GM23248 (cell line): ENCODE measurements at regions not wholly inside any gene's neighbourhood (a gene's known extent, or its start where the extent isn't known, plus 50 kb on each side); places are given as distances from the start of the nearest gene placed in this dataset. TPM values are rescaled to one million over a fixed set of nuclear protein-coding genes. Genes with fewer than 3 reads are reported as not detected.
"Not testable (repeated sequence)": the region's sequence is repeated elsewhere in the genome, so short reads cannot be mapped to it uniquely, and the experiment has no call there.

Source experiments
- DNase-seq: peaks from one replicate; pipeline ENCODE4 v3.0.0-alpha.2; 2015
- H2AFZ ChIP-seq: fragments of 200-600 bp; sonication (generic); 2 replicates; pipeline ENCODE4 v1.6.1; 2016; ENCODE audit warnings: antibody characterized with exemption
- H3F3A ChIP-seq: fragments of 200-600 bp; sonication (generic); 2 replicates; pipeline ENCODE4 v1.6.1; 2016; ENCODE audit warnings: mild to moderate bottlenecking, antibody characterized with exemption, mixed run types; ENCODE audit not compliant: insufficient read depth
- H3K27ac ChIP-seq: fragments of 200-600 bp; sonication (generic); 2 replicates; pipeline ENCODE4 v1.5.1; 2016; ENCODE audit warnings: mild to moderate bottlenecking
- H3K27me3 ChIP-seq: fragments of 200-600 bp; sonication (generic); replicated peaks from 2 replicates; pipeline ENCODE4 v1.6.1; 2016; ENCODE audit warnings: mild to moderate bottlenecking; ENCODE audit not compliant: insufficient read depth
- H3K36me3 ChIP-seq: fragments of 200-600 bp; sonication (generic); 2 replicates; pipeline ENCODE4 v1.6.1; 2016; ENCODE audit warnings: low read depth, mild to moderate bottlenecking
- H3K4me1 ChIP-seq: fragments of 200-600 bp; sonication (generic); 2 replicates; pipeline ENCODE4 v1.6.1; 2016; ENCODE audit warnings: mild to moderate bottlenecking; ENCODE audit not compliant: insufficient read depth
- H3K4me2 ChIP-seq: fragments of 200-600 bp; sonication (generic); one replicate; pipeline ENCODE4 v1.6.1; 2016; ENCODE audit warnings: mild to moderate bottlenecking; ENCODE audit not compliant: unreplicated experiment
- H3K4me3 ChIP-seq: fragments of 200-600 bp; sonication (generic); 2 replicates; pipeline ENCODE4 v1.5.1; 2016; ENCODE audit warnings: mild to moderate bottlenecking
- H3K79me2 ChIP-seq: fragments of 200-600 bp; sonication (generic); 2 replicates; pipeline ENCODE4 v1.6.1; 2016; ENCODE audit warnings: mild to moderate bottlenecking; ENCODE audit not compliant: insufficient read depth
- H3K9ac ChIP-seq: fragments of 200-600 bp; sonication (generic); 2 replicates; pipeline ENCODE4 v1.6.1; 2016; ENCODE audit warnings: mild to moderate bottlenecking
- H3K9me2 ChIP-seq: fragments of 200-600 bp; sonication (generic); 2 replicates; pipeline ENCODE4 v1.6.1; 2016; ENCODE audit warnings: mixed run types, mild to moderate bottlenecking, moderate library complexity; ENCODE audit not compliant: insufficient read depth
- H3K9me3 ChIP-seq: fragments of 200-600 bp; sonication (generic); one replicate; pipeline ENCODE4 v1.6.1; 2017; ENCODE audit warnings: low read depth
- H4K20me1 ChIP-seq: fragments of 200-600 bp; sonication (generic); 2 replicates; pipeline ENCODE4 v1.6.0; 2016; ENCODE audit not compliant: insufficient read depth
- EZH2 ChIP-seq: fragments of 200-600 bp; sonication (generic); IDR thresholded peaks from 2 replicates; pipeline ENCODE4 v1.6.1; 2018; ENCODE audit warnings: antibody characterized with exemption, mild to moderate bottlenecking; ENCODE audit not compliant: insufficient read depth, poor library complexity, severe bottlenecking
- EZH2phosphoT487 ChIP-seq: fragments of 200-600 bp; sonication (generic); IDR thresholded peaks from 2 replicates; pipeline ENCODE4 v1.6.1; 2018; ENCODE audit warnings: antibody characterized with exemption, moderate library complexity, mild to moderate bottlenecking, low read depth; ENCODE audit not compliant: insufficient read depth
- WGBS, 2 experiments: methylation state at CpG; one replicate each; pipeline ENCODE4 v1.1.6; 2015 to 2017; ENCODE audit warnings: low lambda C conversion rate in 2 of 2, low coverage in 1 of 2; ENCODE audit errors: missing lambda C conversion rate in 2 of 2; 5-methylcytosine and 5-hydroxymethylcytosine counted together
- in situ Hi-C: fragments of 300-500 bp; cut with MboI; formaldehyde crosslinking; loops from 2 replicates; pipeline ENCODE4 v1.15.0; 2020
- small RNA-seq: library from RNA; depleted of rRNA; stranded (forward); fragments of <200 nt; gene quantifications from one replicate; pipeline ENCODE3, GENCODE V24; 2014; ENCODE audit warnings: low read depth, low replicate concordance

- Histone ChIP-seq H3K4me1 (no peaks in the 10 kb centered on the region), H3F3A (no peaks in the 10 kb centered on the region), H3K9me3 (no peaks in the 10 kb centered on the region), H3K27ac (no peak overlapping the region), H2AFZ (no peak overlapping the region), H4K20me1 (no peaks in the 10 kb centered on the region), H3K36me3 (no peaks in the 10 kb centered on the region), H3K27me3 (no peaks in the 10 kb centered on the region), H3K4me2 (no peak overlapping the region), H3K4me3 (no peak overlapping the region), H3K79me2 (no peaks in the 10 kb centered on the region), H3K9ac (no peak overlapping the region), H3K9me2 (no peaks in the 10 kb centered on the region)
- TF ChIP-seq EZH2 (no peak), EZH2phosphoT487 (no peak)
- WGBS, 2 experiments: 24 to 28% methylated on average over 7 of the region's 7 CpGs
- no peak for DNase-seq
- in situ Hi-C loops: no loop called here
These were observed 64.9 kb upstream of the MYO3A start for GRCh38 chr10:25869067-25869591.

GRCh38 chr10:25869609-25870008 is 64.4 kb upstream of the MYO3A start:
- Histone ChIP-seq H3F3A (no peaks in the 10 kb centered on the region), H3K36me3 (no peaks in the 10 kb centered on the region), H3K27ac (no peak overlapping the region), H3K9me2 (no peaks in the 10 kb centered on the region), H3K4me2 (no peak overlapping the region), H3K4me3 (no peak overlapping the region), H3K79me2 (no peaks in the 10 kb centered on the region), H3K9me3 (no peaks in the 10 kb centered on the region), H2AFZ (no peak overlapping the region), H4K20me1 (no peaks in the 10 kb centered on the region), H3K27me3 (no peaks in the 10 kb centered on the region), H3K9ac (no peak overlapping the region), H3K4me1 (no peaks in the 10 kb centered on the region)
- in situ Hi-C loops: no loop called here
- WGBS, 2 experiments: 17 to 26% methylated on average over 3 of the region's 3 CpGs
- TF ChIP-seq EZH2phosphoT487: no peak
- TF ChIP-seq EZH2: no peak
- DNase-seq: no peak

- in situ Hi-C loops, H3K4me3 ChIP-seq, H3F3A ChIP-seq, DNase-seq, H3K4me2 ChIP-seq, H3K79me2 ChIP-seq, H3K27me3 ChIP-seq, H2AFZ ChIP-seq, H3K9ac ChIP-seq, H3K4me1 ChIP-seq, H3K9me3 ChIP-seq, H3K9me2 ChIP-seq, H4K20me1 ChIP-seq, H3K27ac ChIP-seq, H3K36me3 ChIP-seq: not testable (repeated sequence)
- WGBS, 2 experiments: 5% methylated on average over 2 of the region's 2 CpGs
These were observed 59.6 kb upstream of the MYO3A start for GRCh38 chr10:25874402-25874801.

GRCh38 chr10:25875556-25876165 is 58.4 kb upstream of the MYO3A start:
- no peaks in the 10 kb centered on the region for H4K20me1 ChIP-seq
- in situ Hi-C loops: no loop called here

GRCh38 chr10:25877296-25877695 is 56.7 kb upstream of the MYO3A start:
- Histone ChIP-seq H3K9me3 (no peaks in the 10 kb centered on the region), H3K4me3 (no peak overlapping the region), H3K4me2 (no peak overlapping the region), H4K20me1 (no peaks in the 10 kb centered on the region), H3K4me1 (no peaks in the 10 kb centered on the region), H3K9me2 (no peaks in the 10 kb centered on the region), H3F3A (no peaks in the 10 kb centered on the region), H3K36me3 (no peaks in the 10 kb centered on the region), H3K9ac (no peak overlapping the region), H3K27me3 (no peaks in the 10 kb centered on the region), H2AFZ (no peak overlapping the region), H3K79me2 (no peaks in the 10 kb centered on the region), H3K27ac (no peak overlapping the region)
- in situ Hi-C loops: no loop called here
- no peak for DNase-seq
- TF ChIP-seq EZH2 (no peak), EZH2phosphoT487 (no peak)

More at GRCh38 chr10:25875556-25876165, 58.4 kb upstream of the MYO3A start:
- DNase-seq: peak; percentile 66
- Histone ChIP-seq H3F3A (no peaks in the 10 kb centered on the region), H3K27ac (no peak overlapping the region), H3K9me3 (no peaks in the 10 kb centered on the region), H3K4me2 (no peak overlapping the region), H3K4me1 (no peaks in the 10 kb centered on the region), H2AFZ (no peak overlapping the region), H3K27me3 (no peaks in the 10 kb centered on the region), H3K4me3 (no peak overlapping the region), H3K9me2 (no peaks in the 10 kb centered on the region), H3K36me3 (no peaks in the 10 kb centered on the region), H3K79me2 (no peaks in the 10 kb centered on the region), H3K9ac (no peak overlapping the region)
- 2 to 6% methylated on average over 7 of the region's 7 CpGs for WGBS, 2 experiments
- TF ChIP-seq EZH2: no peak
- no peak for TF ChIP-seq EZH2phosphoT487

Small RNA genes lying in the stretch of these regions (small RNA-seq; reads per million reads assigned to genes)
- not detected for gene RNA5SP306
- not detected for gene RNU6-632P
